GM12891 (cell line): ENCODE measurements at regions not wholly inside any gene's neighbourhood (a gene's known extent, or its start where the extent isn't known, plus 50 kb on each side); places are given as distances from the start of the nearest gene placed in this dataset.

ENCODE experiments used
- DNase-seq: peaks from one replicate; pipeline ENCODE4 v3.0.0; 2011; ENCODE audit warnings: low spot score; ENCODE audit not compliant: insufficient read length
- FAIRE-seq: peaks from 2 replicates; lab custom pipeline; 2011; peaks lifted over from hg19 to GRCh38; lab: Jason Lieb, UNC
- PAX5 ChIP-seq: IDR thresholded peaks from 2 replicates; pipeline ENCODE4 v1.6.1; 2011; ENCODE audit warnings: low read length, moderate library complexity, mild to moderate bottlenecking; ENCODE audit not compliant: insufficient read depth, severe bottlenecking
- POLR2A ChIP-seq: IDR thresholded peaks from 2 replicates; pipeline ENCODE4 v1.6.1; 2011; ENCODE audit warnings: low read depth, low read length, control low read depth
- POLR2AphosphoS5 ChIP-seq: IDR thresholded peaks from 2 replicates; pipeline ENCODE4 v1.6.1; 2011; ENCODE audit warnings: low read depth, low read length, control low read depth
- POU2F2 ChIP-seq: IDR thresholded peaks from 2 replicates; pipeline ENCODE4 v1.6.1; 2011; ENCODE audit warnings: low read depth, mild to moderate bottlenecking, control low read depth, low read length, moderate library complexity
- SPI1 ChIP-seq: IDR thresholded peaks from 2 replicates; pipeline ENCODE4 v1.6.1; 2011; ENCODE audit warnings: low read depth, low read length, control low read depth
- TAF1 ChIP-seq: IDR thresholded peaks from 2 replicates; pipeline ENCODE4 v1.6.1; 2011; ENCODE audit warnings: low read depth, low read length, control low read depth

DNA sequence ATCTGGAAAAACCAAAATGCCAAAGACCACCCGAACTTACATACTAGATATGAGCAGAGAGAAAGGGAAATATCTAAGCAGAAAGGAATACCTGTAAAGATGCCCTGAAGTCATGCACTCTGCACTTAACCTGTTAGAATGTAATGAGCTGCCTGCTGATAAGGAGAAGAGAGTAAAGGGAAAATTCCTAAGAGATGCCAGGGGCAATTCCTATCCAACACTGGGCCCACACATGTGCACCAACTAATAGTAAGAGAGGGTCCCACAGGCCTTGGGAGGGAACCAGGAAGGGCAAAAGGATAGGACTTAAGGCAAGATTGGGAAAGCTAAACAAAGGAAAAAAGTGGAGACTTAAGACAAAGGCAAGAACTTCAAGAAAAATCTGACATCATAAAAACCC, 189.5 kb downstream of the NSUN3 start:
- FAIRE-seq (no peak), DNase-seq (no peak)
- TF ChIP-seq PAX5: no peak
- no peak for TF ChIP-seq TAF1
- no peak for TF ChIP-seq POLR2AphosphoS5
- no peak for TF ChIP-seq POLR2A
- TF ChIP-seq POU2F2: no peak
- no peak for TF ChIP-seq SPI1

DNA sequence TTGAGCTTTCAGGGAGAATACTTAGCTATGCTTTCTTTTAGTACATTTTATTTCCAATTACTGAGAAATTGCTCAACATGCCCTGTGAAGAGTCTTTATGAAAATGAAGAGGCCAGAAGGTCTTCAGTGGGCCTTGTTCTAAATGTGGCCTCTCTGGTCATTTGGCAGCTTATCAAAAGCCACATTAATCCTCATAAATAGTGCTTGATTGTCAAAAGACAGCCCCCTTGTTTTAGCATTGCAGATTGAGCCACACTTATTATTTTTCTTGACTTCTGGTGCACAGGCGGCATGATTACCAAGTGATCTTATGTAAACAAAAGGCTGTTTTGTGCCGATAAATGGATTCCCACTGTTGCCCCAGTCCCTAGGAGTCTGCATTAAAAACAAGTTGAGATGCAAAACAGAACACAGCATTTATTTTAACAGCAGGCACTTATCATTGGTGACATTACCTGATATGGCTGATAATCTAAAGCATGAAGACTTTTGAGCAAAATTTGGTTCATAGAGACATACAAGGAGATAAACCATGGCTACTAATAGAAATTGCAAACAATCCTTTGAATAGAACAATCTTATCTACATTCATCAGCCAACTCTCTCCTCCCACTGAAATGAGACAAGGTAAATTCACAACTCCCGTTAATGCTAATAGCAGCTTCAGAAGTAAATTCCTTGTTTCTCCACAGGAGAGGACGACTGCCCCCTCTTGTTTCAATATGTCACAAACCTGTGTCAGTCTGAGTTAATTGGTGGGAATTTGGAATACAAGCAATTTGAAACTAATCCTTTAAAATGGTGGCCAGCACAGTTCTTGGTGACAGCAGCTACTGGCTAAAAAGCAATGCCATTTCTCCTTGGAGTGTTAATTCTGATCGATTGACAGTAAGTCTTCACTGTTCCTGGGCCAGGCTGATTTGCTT, 194.3 kb downstream of the NSUN3 start:
- FAIRE-seq: no peak
- DNase-seq: no peak
- TF ChIP-seq PAX5 (no peak), POU2F2 (no peak), POLR2A (no peak), POLR2AphosphoS5 (no peak), TAF1 (no peak), SPI1 (no peak)

DNA sequence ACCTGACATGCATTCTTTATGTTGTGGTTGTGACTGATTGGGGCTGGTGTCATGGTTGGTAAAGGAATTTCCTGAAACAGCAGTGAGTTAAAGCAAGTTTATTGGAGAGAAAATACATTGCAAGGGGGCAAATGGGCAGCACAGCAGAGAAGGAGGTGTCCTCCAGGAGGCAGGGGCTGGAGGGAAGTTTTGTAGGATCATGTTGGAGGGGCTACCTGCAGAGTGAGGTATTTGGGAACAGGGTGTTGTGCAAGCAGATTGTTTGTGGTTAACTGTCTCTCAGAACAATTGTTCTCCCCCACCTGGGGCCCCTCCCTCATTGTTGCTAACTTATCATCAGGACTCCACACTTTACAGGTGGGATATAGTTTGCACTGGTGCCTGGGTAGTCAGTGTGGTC, 196.0 kb downstream of the NSUN3 start:
- no peak for FAIRE-seq
- TF ChIP-seq SPI1: no peak
- TF ChIP-seq POU2F2: no peak
- no peak for TF ChIP-seq TAF1
- no peak for TF ChIP-seq POLR2AphosphoS5
- DNase-seq: no peak

DNA sequence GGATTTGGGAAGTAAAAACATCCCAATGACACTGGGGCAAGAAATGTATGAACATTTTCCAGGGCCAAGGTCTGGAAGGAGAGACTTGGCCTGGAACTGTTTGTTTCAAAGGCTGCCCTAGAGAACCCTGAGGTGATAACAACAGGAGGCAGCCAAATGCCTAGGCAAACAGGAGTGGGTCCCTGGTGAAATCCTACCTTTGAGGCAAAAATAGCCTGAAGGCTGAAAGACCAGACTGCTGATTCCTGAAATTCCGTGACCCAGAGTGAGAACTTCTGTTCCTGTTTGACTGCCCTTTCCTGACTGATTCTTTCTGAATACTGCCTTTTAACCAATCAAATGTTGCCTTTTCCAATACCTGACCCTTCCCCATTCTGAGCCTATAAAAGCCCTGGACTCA, 196.4 kb downstream of the NSUN3 start:
- TF ChIP-seq POLR2A (no peak), PAX5 (no peak), POU2F2 (no peak), POLR2AphosphoS5 (no peak), SPI1 (no peak), TAF1 (no peak)
- DNase-seq (no peak), FAIRE-seq (no peak)

DNA sequence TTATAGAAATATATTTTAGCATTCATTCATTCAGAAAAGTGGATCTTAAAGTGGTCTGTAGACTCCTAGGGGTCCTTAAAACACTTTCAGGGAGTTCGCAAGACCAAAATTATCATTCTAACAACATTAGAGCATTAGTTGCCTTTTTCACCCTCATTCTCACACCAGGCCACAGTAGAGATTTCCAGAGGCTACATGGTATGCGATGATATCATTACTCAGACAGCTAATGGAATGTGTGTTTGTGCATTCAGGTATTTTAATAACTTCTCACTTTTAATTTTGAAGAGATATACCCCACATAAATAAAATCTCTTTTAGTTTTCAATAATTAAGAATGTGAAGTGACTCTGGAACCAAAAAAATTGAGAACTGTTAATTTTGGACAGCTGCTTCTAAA, 206.9 kb downstream of the NSUN3 start:
- DNase-seq (no peak), FAIRE-seq (no peak)
- TF ChIP-seq POU2F2 (no peak), SPI1 (no peak), POLR2AphosphoS5 (no peak), TAF1 (no peak), PAX5 (no peak), POLR2A (no peak)

DNA sequence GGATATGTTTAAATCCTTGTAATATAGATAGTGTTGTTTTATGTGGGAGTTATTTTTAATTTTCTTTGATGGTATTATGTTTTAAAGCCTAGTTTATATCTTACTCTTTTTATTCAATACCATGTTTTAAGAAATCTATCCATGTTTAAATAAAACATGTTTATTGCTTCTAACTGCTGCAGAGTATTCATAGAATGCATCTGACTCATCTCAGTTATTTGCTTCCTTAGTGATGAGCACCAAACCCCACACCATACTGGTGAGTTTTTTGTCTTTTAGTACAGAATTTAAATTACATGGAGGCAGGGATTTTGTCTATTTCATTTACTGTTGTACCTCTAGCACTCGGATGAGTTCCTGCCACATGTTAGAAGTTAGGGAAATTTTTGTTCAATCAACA, 209.2 kb downstream of the NSUN3 start:
- no peak for DNase-seq
- TF ChIP-seq POLR2A (no peak), TAF1 (no peak), SPI1 (no peak), PAX5 (no peak), POLR2AphosphoS5 (no peak), POU2F2 (no peak)
- FAIRE-seq: no peak

DNA sequence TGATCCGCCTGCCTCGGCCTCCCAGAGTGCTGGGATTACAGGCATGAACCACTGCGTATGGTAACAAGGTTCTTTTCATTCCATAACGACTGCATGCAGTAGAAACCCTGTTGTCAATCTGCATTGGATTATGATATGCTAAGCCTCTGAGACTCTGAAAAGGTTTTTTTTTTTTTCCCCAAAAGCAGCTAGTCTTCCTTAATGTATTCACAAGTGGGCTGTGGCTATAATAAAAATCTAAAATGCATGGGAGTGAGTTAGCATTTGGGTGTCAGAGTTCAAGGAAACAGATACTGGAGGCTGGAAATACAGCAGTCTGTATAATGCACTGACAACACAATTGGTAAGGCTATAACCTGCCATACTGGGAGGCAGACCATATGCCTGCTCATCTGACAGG, 218.1 kb downstream of the NSUN3 start:
- FAIRE-seq: no peak
- TF ChIP-seq POLR2A (no peak), SPI1 (no peak), PAX5 (no peak), TAF1 (no peak), POLR2AphosphoS5 (no peak), POU2F2 (no peak)
- DNase-seq: no peak

DNA sequence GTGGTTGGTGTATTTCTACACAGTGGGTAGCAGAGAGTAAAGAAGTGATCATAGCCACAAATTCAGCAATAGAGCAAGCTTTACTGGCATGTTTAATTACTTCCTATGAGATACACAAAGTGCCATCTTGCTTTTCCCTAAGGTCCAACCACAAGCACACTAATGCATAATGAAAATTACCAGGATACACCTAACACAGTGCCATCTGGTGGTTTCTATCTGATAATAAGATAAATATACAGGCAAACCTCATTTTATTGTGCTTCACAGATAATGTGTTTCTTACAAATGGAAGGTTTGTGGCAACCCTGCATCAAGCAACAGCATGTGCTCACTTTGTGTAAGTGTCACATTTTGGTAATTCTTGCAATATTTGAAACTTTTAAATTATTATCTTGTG, 223.0 kb downstream of the NSUN3 start:
- no peak for DNase-seq
- FAIRE-seq: no peak

DNA sequence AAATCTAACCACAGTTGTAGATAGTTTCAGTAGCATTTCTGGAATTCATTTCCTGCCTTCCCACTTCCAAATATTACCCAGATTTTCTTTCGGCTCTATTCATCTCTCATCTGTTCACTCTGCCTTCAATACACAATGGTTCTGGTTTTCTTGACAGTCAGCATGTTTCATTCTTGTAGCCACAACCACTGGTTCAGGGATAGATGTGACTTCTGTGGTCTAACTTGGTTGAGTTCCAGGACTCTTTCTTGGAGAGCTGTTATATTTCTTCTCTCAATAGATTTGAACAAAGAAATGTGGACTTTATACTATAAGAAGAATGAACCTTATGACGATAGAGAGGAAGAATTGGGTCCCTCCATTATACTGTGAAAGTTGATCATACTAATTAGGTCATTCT, 228.8 kb downstream of the NSUN3 start:
- DNase-seq: no peak
- no peak for TF ChIP-seq TAF1
- no peak for TF ChIP-seq POLR2A
- no peak for TF ChIP-seq SPI1
- no peak for TF ChIP-seq POU2F2
- no peak for TF ChIP-seq POLR2AphosphoS5
- FAIRE-seq: no peak

More for the DNA sequence above, 223.0 kb downstream of the NSUN3 start:
- TF ChIP-seq POLR2A: no peak
- no peak for TF ChIP-seq TAF1
- TF ChIP-seq POLR2AphosphoS5: no peak
- no peak for TF ChIP-seq SPI1
- no peak for TF ChIP-seq POU2F2
- TF ChIP-seq PAX5: no peak

DNA sequence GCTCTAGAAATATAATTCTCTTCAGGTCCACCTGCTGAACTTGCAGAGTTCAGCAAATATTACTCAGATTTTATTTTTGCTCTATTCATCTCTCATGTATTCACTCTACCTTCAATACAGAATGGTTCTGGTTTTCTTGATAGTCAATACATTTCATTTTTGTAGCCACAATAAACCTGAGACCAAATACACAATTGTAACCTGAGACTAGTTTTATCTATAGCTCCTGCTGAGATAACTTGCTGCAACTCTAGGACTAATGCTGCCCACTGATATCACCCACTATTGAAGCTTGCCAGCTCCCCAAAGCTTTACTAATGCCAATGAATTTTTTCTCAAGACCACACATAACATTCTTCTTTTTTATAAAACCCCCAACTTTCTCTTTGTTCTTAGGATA, 229.3 kb downstream of the NSUN3 start:
- DNase-seq: no peak
- no peak for FAIRE-seq
- TF ChIP-seq PAX5: no peak
- no peak for TF ChIP-seq POLR2AphosphoS5
- no peak for TF ChIP-seq POU2F2
- TF ChIP-seq POLR2A: no peak
- TF ChIP-seq TAF1: no peak
